ENCODE measurements at regions not wholly inside any gene's neighbourhood (a gene's known extent, or its start where the extent isn't known, plus 50 kb on each side); places are given as distances from the start of the nearest gene placed in this dataset.

- TF ChIP-seq CTCF (conservative IDR thresholded peaks at IDR 0.05 in 1 of 2, IDR thresholded peaks at IDR 0.05 in 1 of 2; ENCODE audit: extremely low read depth in 1 of 2, insufficient read depth in 1 of 2, low read depth in 1 of 2, low read length in 2 of 2) (no peak), EZH2 (IDR thresholded peaks at IDR 0.05; ENCODE audit: borderline replicate concordance, low read length) (no peak)
Observed at GRCh38 chr18:40855661-40856060, 1099.4 kb upstream of the PIK3C3 start.
